Large intestine (tissue), 3 donors: ENCODE measurements at regions not wholly inside any gene's neighbourhood (a gene's known extent, or its start where the extent isn't known, plus 50 kb on each side); places are given as distances from the start of the nearest gene placed in this dataset.

ENCODE experiments used
- DNase-seq, 2 donors: peaks; one replicate each; pipeline versions ENCODE4 v3.0.0 to v3.0.0-alpha.2; 2013
- H3K27ac ChIP-seq: one replicate; pipeline ENCODE4 v1.5.1; 2013; ENCODE audit warnings: low read length
- H3K27me3 ChIP-seq: 2 replicates; pipeline ENCODE4 v1.6.1; 2013; ENCODE audit warnings: low read length; ENCODE audit not compliant: control insufficient read depth, insufficient read depth
- H3K36me3 ChIP-seq: 2 replicates; pipeline ENCODE4 v1.6.1; 2013; ENCODE audit warnings: low read length; ENCODE audit not compliant: control insufficient read depth, insufficient read depth
- H3K4me1 ChIP-seq: one replicate; pipeline ENCODE4 v1.6.1; 2013; ENCODE audit warnings: low read length; ENCODE audit not compliant: control insufficient read depth, insufficient read depth
- H3K4me3 ChIP-seq: one replicate; pipeline ENCODE4 v1.5.1; 2013; ENCODE audit warnings: low read length
- H3K9me3 ChIP-seq: one replicate; pipeline ENCODE4 v1.6.1; 2013; ENCODE audit warnings: mild to moderate bottlenecking, low read depth, low read length, moderate library complexity; ENCODE audit not compliant: control insufficient read depth
- WGBS: methylation state at CpG from one replicate; pipeline ENCODE4 v1.1.5; 2013; ENCODE audit warnings: low lambda C conversion rate; ENCODE audit not compliant: insufficient coverage; 5-methylcytosine and 5-hydroxymethylcytosine counted together

GRCh38 chr3:163622384-163622783 lies 1455.9 kb downstream of the SI start:
- no peaks in the 10 kb centered on the region for H3K4me1 ChIP-seq
- peak in 1 of 2 donors; percentile 3 for DNase-seq
- H3K27me3 ChIP-seq = no peaks in the 10 kb centered on the region
- no peak overlapping the region for H3K27ac ChIP-seq
- no peaks in the 10 kb centered on the region for H3K36me3 ChIP-seq
- WGBS = no CpG with 5 or more reads among the region's 3 CpGs
- no peak overlapping the region for H3K4me3 ChIP-seq
- H3K9me3 ChIP-seq = no peaks in the 10 kb centered on the region

- Histone ChIP-seq H3K4me1 (no peaks in the 10 kb centered on the region), H3K27ac (no peak overlapping the region), H3K27me3 (no peaks in the 10 kb centered on the region), H3K4me3 (no peak overlapping the region), H3K36me3 (no peaks in the 10 kb centered on the region), H3K9me3 (no peaks in the 10 kb centered on the region)
- DNase-seq = no peak
These were observed 1463.4 kb downstream of the SI start for GRCh38 chr3:163614886-163615285.

- no peaks in the 10 kb centered on the region for H3K36me3 ChIP-seq
- WGBS = 100% methylated on average over 1 of the region's 1 CpG
- H3K27me3 ChIP-seq = no peaks in the 10 kb centered on the region
- DNase-seq = no peak
- H3K27ac ChIP-seq = no peak overlapping the region
- H3K4me1 ChIP-seq = no peaks in the 10 kb centered on the region
- H3K4me3 ChIP-seq = no peak overlapping the region
- no peaks in the 10 kb centered on the region for H3K9me3 ChIP-seq
These were observed 1472.4 kb downstream of the SI start for GRCh38 chr3:163605915-163606314.

- DNase-seq = no peak
- H3K4me1 ChIP-seq = no peaks in the 10 kb centered on the region
- H3K9me3 ChIP-seq = no peaks in the 10 kb centered on the region
- no peak overlapping the region for H3K27ac ChIP-seq
- no CpG with 5 or more reads among the region's 1 CpG for WGBS
- no peaks in the 10 kb centered on the region for H3K27me3 ChIP-seq
- no peaks in the 10 kb centered on the region for H3K36me3 ChIP-seq
- no peak overlapping the region for H3K4me3 ChIP-seq
These were observed 1476.9 kb downstream of the SI start for GRCh38 chr3:163601426-163601825.

GRCh38 chr3:163587342-163587741 lies 1491.0 kb downstream of the SI start:
- no peak for DNase-seq
- no peaks in the 10 kb centered on the region for H3K9me3 ChIP-seq
- 82% methylated on average over 2 of the region's 2 CpGs for WGBS

GRCh38 chr3:163582967-163583366 lies 1495.3 kb downstream of the SI start:
- Histone ChIP-seq H3K27me3 (no peaks in the 10 kb centered on the region), H3K4me3 (no peak overlapping the region), H3K27ac (no peak overlapping the region), H3K4me1 (no peaks in the 10 kb centered on the region), H3K36me3 (no peaks in the 10 kb centered on the region), H3K9me3 (no peaks in the 10 kb centered on the region)
- no peak for DNase-seq
- no CpG with 5 or more reads among the region's 1 CpG for WGBS

More at GRCh38 chr3:163587342-163587741, 1491.0 kb downstream of the SI start:
- no peak overlapping the region for H3K27ac ChIP-seq
- H3K36me3 ChIP-seq = no peaks in the 10 kb centered on the region
- no peak overlapping the region for H3K4me3 ChIP-seq
- no peaks in the 10 kb centered on the region for H3K4me1 ChIP-seq
- no peaks in the 10 kb centered on the region for H3K27me3 ChIP-seq

- no peaks in the 10 kb centered on the region for H3K36me3 ChIP-seq
- H3K27ac ChIP-seq = no peak overlapping the region
- H3K4me1 ChIP-seq = no peaks in the 10 kb centered on the region
- no peaks in the 10 kb centered on the region for H3K9me3 ChIP-seq
- DNase-seq = no peak
- no peaks in the 10 kb centered on the region for H3K27me3 ChIP-seq
- no peak overlapping the region for H3K4me3 ChIP-seq
- whole genome bisulfite sequencing = no CpG with 5 or more reads among the region's 3 CpGs
These were observed 1501.0 kb downstream of the SI start for GRCh38 chr3:163577271-163577670.

GRCh38 chr3:163576314-163576713 lies 1502.0 kb downstream of the SI start:
- no peaks in the 10 kb centered on the region for H3K27me3 ChIP-seq
- no CpG with 5 or more reads among the region's 1 CpG for WGBS
- no peaks in the 10 kb centered on the region for H3K4me1 ChIP-seq

GRCh38 chr3:163573324-163573723 lies 1505.0 kb downstream of the SI start:
- Histone ChIP-seq H3K9me3 (no peaks in the 10 kb centered on the region), H3K36me3 (no peaks in the 10 kb centered on the region), H3K27ac (no peak overlapping the region), H3K4me3 (no peak overlapping the region), H3K4me1 (no peaks in the 10 kb centered on the region), H3K27me3 (no peaks in the 10 kb centered on the region)
- no CpG with 5 or more reads among the region's 3 CpGs for WGBS
- no peak for DNase-seq

More at GRCh38 chr3:163576314-163576713, 1502.0 kb downstream of the SI start:
- DNase-seq = no peak
- Histone ChIP-seq H3K9me3 (no peaks in the 10 kb centered on the region), H3K36me3 (no peaks in the 10 kb centered on the region), H3K27ac (no peak overlapping the region), H3K4me3 (no peak overlapping the region)

GRCh38 chr3:163572856-163573255 lies 1505.4 kb downstream of the SI start:
- DNase-seq = no peak
- Histone ChIP-seq H3K36me3 (no peaks in the 10 kb centered on the region), H3K4me1 (no peaks in the 10 kb centered on the region), H3K4me3 (no peak overlapping the region), H3K9me3 (no peaks in the 10 kb centered on the region), H3K27me3 (no peaks in the 10 kb centered on the region), H3K27ac (no peak overlapping the region)
- WGBS = 33% methylated on average over 1 of the region's 1 CpG

- no peak overlapping the region for H3K4me3 ChIP-seq
- no peak overlapping the region for H3K27ac ChIP-seq
- WGBS = 80% methylated on average over 1 of the region's 1 CpG
- H3K36me3 ChIP-seq = no peaks in the 10 kb centered on the region
- H3K4me1 ChIP-seq = no peaks in the 10 kb centered on the region
- H3K27me3 ChIP-seq = no peaks in the 10 kb centered on the region
- DNase-seq = no peak
- H3K9me3 ChIP-seq = no peaks in the 10 kb centered on the region
These were observed 1514.8 kb downstream of the SI start for GRCh38 chr3:163563485-163563884.
